ENCODE measurements at regions not wholly inside any gene's neighbourhood (a gene's known extent, or its start where the extent isn't known, plus 50 kb on each side); places are given as distances from the start of the nearest gene placed in this dataset.
A peak's percentile ranks its signal among the peaks of the same experiment; 100 is the strongest.
"Not testable (repeated sequence)": the region's sequence is repeated elsewhere in the genome, so short reads cannot be mapped to it uniquely, and the experiment has no call there.

- peak; percentile 63 for DNase-seq
Measured at GRCh38 chr12:92987362-92987761, 58.3 kb upstream of the EEA1 start.

DNA sequence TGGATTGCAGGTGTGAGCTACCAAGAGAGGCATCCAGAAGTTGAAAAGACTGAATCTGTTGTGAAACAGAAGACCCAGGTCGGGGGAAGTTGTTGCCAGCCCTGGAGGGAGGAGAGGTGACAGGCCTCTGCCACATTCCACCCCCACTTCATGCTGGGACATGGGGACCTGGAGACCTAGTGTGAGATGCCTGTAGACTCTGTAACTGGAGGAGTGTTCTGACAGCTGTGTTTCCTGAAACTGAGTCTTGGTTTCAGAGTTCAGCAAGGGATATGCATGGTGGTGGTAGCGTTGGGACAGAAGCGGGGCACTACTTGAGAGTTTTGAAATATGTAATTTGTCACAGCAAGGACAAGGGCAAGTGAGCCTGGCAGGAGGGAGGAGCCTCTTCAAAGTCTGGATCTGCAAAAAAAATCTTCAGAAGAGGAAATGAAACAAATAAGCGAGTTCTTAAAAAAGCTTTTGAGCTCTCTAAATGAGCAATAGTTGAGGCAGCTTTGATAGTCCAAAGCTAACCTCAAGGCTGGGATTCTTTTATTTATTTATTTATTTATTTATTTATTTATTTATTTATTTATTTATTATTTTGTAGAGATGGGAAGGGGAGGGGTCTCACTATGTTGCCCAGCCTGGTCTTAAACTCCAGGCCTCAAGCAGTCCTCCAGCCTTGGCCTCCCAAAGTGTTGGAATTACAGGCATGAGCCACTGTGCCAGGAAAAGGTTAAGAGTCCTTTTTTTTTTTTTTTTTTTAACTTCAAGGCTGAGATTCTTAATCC is 58.9 kb upstream of the EEA1 start:
- DNase-seq, result no peak

- no peak for DNase-seq
Measured at GRCh38 chr12:92988622-92989130, 59.6 kb upstream of the EEA1 start.

- DNase-seq, result no peak
Measured at GRCh38 chr12:92989715-92990484, 60.8 kb upstream of the EEA1 start.

DNA sequence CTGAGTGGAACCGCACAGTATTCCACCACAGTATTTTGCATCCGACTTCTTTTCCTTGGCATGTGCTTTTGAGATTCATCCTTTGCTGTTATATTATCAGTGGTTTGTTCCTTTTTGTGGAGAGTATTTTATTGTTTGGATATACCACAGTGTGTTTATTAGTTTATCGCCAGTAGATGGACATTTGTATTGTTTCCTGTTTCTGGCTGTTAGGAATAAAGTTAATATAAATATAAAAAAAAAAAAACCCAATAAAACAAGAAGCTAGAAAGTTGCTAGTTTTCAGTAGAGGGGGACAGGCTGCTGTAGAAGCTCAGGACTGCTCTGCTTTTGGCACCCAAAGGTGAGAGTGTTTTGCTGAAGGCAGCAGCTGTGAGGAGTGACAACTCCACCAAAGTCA is 62.0 kb upstream of the EEA1 start:
- no peak for DNase-seq

DNA sequence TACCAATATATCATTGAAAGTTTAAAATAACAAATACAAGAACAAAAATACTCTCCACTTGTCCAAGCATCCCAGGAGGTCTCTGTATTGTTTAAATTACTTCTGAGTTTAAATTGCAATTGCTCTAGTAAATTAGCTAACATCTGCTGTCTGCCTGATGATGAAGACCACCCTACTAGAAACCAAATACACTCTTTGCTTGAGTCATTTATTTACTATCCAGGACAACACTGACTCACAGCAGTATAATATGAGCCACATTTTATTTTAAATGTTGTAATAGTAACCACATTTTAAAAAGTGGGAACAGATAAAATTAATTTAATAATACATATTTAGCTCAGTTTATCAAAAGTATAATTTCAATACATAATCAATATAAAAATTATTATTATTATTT is 62.9 kb upstream of the EEA1 start:
- DNase-seq, result no peak

DNA sequence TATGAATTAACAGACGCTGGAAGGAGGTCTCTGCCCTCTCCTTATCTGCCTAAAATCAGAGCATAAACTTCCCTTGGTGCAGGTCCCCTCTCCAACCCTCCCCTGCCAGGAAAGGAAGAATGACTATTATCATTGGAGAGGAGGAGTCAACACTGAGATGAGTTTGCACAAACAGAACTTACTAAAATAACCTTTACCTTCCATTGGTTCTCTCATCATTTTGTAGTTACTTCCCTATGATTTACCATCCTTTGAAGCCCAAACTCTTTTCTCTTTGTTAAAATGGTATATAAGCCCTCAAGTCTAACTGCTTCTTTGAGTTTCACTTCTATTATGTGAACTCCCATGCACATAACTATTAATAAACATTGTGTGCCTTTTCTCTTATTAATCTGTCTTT is 64.2 kb upstream of the EEA1 start:
- no peak for DNase-seq

DNA sequence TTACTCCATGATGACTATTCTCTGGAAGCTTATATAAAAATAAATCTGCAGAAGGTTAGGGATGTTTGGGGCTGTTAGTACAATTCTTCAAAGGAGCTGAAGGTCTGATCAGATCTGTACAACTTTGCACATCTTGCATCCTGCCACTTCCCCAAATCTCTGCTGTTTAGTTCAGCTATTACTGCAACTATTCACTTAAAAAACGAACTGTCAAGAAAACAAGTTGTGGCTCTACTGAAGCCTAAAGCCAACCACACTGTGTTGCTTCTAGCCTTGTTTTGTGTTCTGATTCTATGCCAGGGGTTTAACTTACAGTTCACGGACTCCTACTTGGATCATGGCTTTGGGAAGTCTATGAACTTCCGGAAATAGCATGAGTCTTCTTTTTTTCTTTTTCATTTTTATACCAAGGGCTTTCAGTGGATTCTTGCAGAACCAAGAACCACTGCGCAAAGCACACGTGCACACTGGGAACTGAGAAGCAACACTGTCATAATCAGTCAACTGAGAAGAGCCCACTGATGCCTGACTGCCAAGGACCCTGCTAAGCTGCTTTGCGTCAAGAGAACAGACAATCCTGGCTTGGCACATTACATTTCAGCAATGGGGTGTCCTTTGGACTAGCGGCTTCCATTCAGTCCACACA is 66.3 kb upstream of the EEA1 start:
- DNase-seq, result no peak

DNA sequence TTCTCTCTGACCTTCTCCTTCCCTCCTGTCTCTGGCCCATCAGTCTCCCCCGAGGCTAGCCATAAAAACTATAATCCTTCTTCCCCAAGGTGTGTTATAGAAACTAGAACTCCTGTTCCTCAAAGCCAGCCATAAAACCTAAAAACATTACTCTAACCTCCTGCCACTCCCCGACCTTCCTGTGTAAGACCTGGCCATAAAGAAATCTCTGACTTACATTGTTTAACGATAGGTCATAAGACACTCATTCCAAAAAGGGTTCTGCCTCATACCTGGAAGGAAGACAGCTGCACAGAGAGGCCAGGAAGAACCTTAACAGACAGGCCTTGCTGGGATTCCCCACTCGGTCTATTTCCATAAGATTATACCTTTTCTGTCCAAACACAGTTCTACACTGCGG is 70.9 kb upstream of the EEA1 start:
- DNase-seq, result no peak

- no peak for DNase-seq
Measured at GRCh38 chr12:93001407-93001806, 72.3 kb upstream of the EEA1 start.

GRCh38 chr12:93002293-93003054 is 73.4 kb upstream of the EEA1 start:
- DNase-seq, result no peak

GRCh38 chr12:93003531-93004239 is 74.6 kb upstream of the EEA1 start:
- no peak for DNase-seq

DNA sequence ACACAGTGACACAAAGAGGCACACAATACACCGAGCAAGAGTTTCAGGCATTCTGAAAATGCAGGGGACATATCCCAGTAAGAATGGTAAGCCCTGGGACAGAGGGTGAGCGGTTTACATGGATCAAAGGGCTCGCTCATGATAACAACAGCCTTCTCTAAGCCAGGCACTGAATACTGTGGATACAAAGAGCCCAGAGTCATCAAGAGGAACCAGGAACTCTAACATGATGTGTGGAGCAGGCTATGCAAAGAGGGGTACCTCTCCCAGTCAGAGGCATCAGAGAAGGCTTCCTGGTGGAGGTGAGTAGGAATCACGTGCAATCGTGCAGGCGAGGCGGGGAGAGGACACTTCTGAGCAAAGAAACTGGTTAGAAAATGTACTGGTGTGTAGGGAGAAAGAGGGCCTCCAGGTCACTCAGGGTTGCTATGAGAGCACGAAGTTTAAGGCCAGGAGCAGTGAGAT is 76.9 kb upstream of the EEA1 start:
- no peak for DNase-seq

- no peak for DNase-seq
Measured at GRCh38 chr12:93006471-93007208, 77.5 kb upstream of the EEA1 start.

- DNase-seq, result no peak
Measured at GRCh38 chr12:93007544-93007943, 78.4 kb upstream of the EEA1 start.

DNA sequence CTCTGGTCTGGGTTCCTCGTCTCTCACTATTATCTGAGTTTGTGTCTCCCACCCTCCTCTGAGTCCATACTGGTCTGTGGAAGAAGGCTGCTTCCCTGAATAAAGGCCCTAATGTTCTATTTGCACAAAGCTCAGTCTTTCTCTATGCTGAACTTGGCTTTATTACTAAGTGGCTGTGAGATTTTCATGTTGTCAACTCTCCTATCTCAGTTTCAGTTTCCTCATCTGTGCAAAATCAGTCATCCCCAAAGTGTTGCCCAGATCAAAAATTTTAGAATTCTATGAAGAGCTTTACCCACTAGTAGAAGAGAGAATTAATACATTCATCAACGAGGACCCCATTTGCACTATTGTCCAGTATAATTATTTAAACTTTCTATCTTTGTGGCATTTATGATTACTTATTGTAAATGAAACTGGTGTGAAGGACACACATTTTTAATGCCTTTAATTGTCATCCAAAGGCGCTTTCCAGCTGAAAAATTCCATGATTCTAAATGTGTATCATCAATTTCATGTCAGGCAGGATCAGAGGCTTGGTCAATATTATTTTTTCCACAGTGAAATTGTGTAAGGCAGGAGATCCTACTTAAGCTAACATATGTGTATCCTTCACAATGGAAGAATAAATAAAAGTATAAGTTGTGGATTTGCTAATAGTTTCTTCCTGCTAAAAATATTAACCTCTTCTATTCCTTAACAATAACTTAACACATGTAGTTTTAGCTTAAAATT is 79.1 kb upstream of the EEA1 start:
- DNase-seq, result no peak

DNA sequence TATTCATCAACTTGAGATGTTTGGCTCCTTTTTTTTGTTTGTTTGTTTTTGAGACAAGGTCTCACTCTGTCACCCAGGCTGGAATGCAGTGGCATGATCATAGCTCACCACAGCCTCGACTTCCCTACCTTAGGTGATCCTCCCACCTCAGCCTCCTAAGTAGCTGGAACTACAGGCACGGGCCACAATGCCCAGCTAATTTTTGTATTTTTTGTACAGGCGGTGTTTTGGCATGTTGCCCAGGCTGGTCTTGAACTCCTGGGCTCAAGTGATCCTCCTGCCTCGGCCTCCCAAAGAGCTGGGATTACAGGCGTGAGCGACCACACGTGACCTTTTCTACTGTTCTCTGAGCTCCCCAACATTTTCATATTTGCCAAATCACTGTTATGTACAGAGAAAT is 79.8 kb upstream of the EEA1 start:
- not testable (repeated sequence) for DNase-seq

DNA sequence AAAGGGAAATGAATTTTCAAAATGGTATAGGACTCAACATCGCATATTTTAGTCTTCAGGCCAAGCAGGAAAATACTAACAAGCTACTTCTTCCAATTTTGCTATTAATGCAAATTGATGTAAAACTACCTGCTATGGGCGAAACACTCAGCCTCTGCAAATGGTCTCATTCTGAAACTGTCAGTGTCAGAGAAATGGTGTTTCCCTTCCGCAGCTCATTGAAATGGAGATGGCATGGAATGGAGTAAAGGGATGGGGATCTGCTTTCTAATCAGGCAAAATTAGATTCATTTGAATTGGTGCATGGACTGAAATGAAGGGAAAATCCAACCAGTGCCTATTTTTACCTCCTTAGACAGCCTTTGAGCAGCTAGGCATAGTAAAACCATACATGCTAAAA is 80.4 kb upstream of the EEA1 start:
- no peak for DNase-seq

GRCh38 chr12:93010461-93010860 is 81.4 kb upstream of the EEA1 start:
- DNase-seq, result no peak

DNA sequence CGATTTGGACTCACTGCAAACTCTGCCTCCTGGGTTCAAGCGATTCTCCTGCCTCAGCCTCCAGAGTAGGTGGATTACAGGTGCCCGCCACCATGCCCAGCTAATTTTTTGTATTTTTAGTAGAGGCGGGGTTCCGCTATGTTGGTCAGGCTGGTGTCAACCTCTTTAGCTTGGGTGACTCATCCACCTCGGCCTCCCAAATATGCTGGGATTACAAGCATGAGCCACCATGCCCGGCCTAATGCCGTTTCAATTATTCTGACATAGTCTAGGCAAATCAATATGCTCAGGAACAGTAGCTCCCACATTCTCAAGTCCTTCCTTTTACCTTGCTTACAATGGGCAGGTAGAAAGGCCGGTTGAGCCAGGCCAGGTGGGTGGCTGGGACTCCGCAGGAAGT is 82.0 kb upstream of the EEA1 start:
- no peak for DNase-seq
